Colon (tissue), 2 donors: ENCODE measurements at regions not wholly inside any gene's neighbourhood (a gene's known extent, or its start where the extent isn't known, plus 50 kb on each side); places are given as distances from the start of the nearest gene placed in this dataset.
"Not testable (repeated sequence)": the region's sequence is repeated elsewhere in the genome, so short reads cannot be mapped to it uniquely, and the experiment has no call there.

Experiments used
- FAIRE-seq: peaks from 2 replicates; lab custom pipeline; 2012; peaks lifted over from hg19 to GRCh38; lab: Jason Lieb, UNC
- donor health status: control.
- donor health status: control.

DNA sequence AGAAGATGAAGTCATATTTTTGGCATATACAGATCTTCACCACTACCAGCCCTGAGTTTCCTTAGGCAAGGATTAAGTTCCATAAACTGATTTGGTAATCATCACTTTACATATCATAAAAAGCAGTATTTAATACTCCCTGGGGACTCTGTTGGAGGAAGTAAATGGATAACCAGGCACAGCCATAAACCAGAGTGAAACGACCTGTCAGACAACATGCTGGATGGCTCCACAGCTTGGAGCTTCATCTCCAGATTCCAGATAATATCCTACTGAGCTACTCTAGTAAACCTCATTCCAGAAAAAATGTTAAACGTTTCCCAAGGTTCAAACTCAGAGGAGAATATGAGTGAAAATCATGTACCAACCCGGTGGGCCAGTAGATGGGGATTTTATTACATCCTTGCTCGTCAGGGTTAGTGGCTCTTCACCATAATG is 109.2 kb downstream of the BASP1 start:
- peak; percentile 78 for FAIRE-seq

DNA sequence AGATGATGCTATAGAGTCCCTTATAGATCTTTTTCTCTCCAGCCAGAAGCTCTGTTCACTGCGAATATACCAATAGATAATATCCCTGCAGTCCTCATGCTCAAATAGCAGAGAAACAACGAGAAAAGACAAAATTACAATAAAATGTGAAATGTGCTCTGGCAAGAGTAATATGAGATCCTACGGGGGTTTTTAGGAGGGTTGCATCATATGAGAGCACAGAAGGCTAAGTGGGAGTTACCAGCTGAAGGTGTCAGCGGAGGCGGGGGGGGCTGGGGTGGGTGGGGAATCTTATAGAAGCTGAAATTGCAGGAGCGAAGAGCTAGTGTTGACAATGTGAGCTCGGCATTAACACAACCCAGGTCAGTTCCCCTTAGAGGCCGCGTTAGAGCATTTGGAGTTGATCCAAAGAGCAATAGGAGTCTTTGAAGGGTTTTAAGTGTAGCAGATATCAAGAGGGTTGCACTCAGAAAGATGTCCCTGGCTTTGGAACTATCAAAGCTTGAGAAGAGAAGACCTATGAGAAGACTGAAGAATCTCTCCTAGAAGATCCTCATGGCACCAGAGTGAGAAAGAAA is 109.7 kb downstream of the BASP1 start:
- FAIRE-seq, result no peak

DNA sequence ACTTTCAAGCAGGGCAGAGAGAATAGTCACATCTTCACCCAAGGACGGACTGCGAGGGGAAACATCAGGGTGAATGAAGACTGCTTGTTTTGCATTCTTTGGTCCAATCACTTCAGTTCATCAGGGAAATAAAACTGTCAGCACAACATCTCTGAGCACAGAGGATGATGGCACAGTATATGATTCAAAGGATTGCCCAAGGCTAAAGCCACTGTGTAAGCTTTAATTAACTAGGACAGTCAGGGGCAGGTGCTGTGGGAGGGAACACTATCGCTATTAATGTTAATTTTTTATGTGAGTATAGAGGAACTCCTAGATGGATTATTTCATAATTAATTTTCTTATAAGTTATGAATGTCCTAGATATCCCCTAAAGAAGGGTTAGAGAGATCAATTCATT is 112.1 kb downstream of the BASP1 start:
- no peak for FAIRE-seq

DNA sequence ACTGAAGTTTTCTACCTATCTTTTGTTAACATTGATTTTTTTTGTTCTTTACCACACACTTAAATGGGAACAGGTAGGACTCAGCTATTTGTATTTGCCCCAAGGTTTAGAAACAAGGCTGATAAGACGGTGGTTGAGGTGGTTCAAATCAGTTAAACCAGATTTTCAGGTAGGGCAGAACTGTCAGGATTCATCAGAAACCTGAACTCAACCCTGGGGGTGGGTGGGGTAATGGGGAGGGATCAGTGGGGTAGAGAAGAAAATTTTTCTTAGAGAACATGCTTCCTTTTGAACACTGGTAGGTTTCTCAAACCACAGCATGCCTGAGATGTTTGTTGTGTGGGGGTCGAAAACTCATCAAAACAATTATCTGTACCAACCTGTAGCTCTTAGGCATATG is 113.0 kb downstream of the BASP1 start:
- FAIRE-seq, result no peak

DNA sequence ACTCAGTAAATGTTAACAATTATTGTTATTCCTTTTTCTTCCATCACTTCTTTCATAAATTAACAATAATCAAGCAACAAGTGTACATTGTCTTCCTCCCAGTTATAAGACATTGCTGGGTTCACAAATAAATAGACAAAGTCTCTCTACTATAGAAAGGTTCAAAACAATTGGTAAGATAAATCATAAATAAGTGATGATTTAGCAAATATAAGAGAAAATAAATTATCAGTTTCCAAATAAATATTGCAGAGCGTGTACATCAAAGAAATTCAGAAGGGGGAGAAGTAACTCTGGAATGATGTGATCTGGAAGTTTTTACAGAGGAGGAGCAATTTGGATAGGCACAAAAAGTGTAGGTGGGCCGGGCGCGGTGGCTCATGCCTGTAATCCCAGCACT is 114.2 kb downstream of the BASP1 start:
- FAIRE-seq, result no peak

DNA sequence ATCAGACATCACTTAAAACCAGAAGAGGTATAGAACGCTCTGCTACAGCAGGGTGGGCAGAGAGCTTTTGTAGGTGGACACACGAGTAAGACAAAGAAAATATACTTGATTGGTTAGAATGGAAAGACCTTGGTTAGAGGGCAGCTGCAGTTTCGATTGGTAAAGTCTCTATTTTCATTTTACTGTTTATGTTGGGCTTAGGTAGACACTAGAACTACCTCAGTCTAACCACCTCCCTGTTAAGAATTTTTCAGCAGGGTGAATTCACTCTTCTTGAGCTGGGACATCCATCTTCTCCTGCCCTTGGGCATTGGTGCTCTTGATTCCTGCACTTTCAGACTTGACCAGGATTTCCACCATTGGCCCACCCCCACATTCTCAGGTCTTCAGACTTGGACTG is 116.3 kb downstream of the BASP1 start:
- FAIRE-seq, result no peak

DNA sequence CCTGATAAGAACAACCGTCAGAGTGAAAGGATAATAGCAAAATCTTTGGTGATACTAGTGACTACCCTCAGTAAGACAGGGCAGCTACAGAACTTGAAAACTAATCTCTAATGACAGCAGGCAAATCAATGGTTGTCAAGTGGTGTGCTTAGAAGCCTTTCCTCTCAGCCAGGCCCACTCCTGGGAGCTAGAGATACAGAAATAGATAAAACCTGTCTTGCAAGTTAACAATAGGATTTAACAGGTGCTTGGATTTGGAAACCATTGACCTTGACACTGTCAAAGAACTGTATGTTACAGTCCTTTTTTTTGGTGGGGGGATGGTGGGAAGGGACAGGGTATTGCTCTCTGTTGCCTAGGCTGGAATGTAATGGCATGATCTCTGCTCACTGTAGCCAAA is 118.6 kb downstream of the BASP1 start:
- FAIRE-seq, result no peak

DNA sequence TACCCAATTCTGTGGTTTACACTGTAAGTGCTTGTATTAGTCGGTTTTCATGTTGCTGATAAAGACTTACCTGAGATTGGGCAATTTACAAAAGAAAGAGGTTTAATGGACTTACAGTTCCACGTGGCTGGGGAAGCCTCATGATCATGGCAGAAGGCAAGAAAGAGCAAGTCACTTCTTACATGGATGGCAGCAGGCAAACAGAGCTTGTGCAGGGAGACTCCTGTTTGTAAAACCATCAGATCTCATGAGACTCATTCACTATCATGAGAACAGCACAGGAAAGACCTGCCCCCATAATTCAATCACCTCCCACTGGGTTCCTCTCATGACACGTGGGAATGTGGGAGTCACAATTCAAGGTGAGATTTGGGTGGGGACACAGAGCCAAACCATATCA is 119.3 kb downstream of the BASP1 start:
- not testable (repeated sequence) for FAIRE-seq

DNA sequence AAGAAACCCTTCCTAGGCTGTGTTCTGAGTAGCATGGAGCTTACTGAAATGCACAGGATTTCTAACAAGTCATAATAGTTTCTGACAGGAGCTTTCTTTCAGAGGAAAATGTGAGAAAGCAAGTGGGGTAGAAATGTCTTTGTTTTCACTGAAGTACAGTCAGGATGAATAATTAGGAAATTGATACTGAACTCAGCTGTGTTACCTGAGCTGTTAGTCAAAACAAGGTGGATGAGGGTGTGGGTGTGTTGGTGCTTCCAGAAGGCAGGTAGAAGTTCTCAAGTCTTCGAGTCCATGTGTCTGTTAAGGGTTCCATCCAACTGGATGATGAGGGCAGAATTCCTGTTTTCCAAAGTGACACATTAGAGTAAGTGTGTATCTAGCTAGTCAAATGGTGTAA is 122.4 kb downstream of the BASP1 start:
- FAIRE-seq, result no peak

DNA sequence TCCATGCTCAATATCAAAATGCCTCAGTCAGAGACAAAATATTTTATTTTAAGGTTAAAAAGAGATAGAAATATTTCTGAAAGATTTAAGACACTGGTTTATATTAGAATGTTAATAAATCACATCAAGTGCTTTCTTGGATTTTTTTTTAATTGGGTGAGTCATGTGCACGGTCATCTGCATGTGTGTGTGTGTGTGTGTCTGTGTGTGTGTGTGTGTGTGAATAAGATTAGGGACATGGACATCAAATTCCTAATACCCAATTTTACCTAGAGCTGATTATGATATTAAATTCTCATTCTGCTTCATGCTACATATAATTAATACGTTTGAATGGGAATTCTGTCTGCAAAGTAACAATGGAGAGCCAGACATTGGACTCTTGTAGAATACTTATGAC is 122.9 kb downstream of the BASP1 start:
- FAIRE-seq, result no peak

DNA sequence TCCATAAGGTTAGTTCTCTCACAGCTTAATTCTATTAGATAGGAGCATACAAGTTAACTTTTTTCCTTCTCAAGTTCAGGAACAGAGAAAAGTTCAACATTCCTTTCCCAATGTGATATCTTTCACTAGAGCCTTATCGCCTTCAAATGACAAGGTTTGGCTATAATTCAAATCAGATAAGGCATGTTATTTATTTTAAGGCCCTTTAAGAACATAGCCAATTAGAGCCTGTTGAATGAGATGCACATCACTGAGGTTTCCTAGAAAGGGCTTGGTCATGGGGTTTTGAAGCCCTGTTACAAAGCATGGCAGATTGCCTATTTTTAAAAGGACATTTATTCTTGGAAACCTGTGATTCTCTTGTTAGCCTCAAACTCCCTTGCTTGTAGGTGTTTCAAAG is 123.4 kb downstream of the BASP1 start:
- no peak for FAIRE-seq

DNA sequence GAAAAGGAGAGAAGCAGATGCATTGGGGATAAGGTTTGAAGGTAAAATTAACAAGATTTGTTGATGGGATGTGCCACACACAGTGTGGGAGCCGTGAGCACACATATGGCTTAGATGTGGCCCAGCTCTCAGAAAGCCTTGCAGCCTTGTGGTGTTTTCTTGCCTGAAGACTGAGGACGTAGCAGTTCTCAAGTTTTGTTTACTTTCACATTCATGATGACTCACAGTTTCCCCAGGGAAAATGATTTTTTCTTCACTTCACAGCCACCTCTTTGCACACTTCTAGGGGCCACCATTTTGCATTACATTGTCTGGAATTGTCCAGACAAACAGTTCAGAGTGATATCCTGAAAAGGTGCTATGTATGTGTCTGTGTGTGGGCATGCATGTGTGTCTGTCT is 126.2 kb downstream of the BASP1 start:
- no peak for FAIRE-seq

DNA sequence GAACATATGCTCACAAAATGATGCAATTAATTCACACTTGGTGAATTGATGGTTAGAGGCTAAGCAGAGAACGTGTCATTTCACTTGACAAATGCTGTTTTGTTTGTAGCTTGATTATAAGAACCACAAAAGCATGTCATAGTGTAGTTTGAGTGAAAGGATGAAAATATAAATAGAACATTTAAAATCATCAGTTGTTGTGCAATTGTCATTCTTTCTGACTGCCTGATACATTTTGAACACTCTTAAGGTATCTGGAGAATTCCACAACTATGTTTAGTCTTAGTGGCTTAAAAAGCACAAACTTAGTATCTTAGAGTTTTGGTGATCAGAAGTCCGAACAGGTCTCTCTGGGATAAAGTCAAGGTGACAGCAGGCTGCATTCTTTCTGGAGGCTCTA is 129.4 kb downstream of the BASP1 start:
- FAIRE-seq, result no peak

DNA sequence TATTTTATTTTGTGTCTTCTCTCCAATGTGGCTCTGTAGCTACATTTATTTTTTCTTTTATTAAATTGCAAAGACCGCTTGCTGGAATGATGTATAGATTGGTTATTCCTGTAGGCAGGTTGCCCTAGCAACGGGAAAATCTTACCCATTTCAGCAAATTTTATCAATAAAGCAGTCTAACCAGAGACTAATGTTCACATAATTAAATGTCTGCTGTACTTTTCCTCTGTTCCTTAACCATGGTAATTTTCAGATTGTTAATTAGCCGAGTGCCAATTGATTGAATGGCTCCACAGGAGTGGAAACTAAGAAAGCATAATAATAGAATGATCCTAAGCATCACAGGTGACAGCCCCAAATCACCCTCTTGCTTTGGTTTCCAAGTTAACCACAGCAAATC is 134.8 kb downstream of the BASP1 start:
- no peak for FAIRE-seq

DNA sequence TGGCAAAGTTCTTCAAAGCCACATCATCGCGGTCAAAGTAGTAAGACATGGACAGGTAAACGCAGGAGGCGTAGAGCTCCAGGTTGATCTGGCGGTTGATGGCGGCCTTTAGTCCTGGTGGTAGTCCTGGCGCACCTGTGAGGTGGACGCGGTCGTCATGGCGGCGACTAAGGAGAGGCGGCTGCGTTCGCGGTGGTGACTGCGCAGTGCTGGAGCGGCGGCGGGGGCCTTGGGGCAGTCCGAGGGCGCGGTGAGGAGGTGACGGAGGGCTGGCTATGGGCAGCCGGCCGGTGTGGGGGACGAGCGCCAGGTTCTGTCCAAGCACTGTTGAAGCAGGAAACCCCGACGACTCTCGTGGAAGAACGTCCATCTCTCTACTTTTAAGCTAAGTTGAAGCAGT is 136.8 kb downstream of the BASP1 start:
- no peak for FAIRE-seq

DNA sequence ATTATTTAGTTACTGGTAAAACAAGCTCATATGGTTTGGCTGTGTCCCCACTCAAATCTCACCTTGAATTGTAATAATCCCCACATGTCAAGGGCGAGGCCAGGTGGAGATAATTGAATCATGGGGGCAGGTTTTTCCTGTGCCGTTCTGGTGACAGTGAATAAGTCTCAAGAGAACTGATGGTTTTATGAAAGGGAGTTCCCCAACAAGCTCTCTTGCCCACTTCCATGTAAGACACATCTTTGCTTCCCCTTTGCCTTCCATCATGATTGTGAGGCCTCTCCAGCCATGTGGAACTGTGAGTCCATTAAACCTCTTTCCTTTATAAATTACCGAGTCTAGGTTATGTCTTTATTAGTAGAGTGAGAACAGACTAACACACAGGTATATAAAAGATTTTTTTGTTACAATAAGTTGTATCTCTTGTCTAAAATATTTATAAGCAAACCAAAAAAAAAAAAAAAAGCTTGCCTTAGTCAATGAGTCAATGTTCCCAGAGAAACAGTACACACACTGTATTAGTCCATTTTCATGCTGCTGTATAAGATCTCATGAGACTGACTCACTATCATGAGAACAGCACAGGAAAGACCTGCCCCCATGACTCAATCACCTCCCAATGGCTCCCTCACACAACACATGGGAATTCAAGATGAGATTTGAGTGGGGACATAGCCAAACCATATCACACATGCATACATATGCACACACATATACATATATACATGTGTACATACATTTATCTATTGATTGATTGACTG is 138.3 kb downstream of the BASP1 start:
- FAIRE-seq, result no peak

DNA sequence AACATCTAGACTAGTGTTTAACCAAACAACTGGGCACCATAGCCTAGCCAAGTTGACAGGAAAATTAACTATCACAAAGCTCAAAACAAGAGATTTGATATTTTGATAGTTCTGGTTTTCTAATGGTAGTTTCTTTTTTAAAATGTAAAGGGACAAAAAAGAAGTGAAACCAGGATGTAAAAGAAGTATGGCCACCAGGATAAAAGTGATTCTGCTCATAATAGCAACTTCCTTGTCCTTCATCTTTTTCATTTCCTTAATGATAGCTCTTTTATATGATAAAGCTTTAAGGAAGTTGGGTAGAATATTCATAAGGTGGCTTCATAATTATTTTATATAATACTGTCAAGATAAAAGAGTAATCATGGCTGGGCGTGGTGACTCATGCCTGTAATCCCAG is 139.1 kb downstream of the BASP1 start:
- FAIRE-seq, result no peak

DNA sequence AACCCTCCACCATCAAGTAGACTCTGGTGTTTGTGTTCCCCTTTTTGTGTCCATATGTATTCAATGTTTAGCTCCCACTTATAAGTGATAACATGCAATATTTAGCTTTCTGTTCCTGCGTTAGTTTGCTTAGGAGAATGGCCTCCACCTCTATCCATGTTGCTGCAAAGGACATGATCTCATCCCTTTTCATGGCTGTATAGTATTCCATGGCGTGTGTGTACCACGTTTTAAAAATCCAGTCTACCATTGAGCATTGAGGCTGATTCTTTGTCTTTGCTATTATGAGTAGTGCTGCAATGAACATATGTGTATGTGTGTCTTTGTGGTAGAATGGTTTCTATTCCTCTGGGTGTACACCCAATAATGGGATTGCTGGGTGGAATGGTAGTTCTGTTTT is 140.1 kb downstream of the BASP1 start:
- no peak for FAIRE-seq

DNA sequence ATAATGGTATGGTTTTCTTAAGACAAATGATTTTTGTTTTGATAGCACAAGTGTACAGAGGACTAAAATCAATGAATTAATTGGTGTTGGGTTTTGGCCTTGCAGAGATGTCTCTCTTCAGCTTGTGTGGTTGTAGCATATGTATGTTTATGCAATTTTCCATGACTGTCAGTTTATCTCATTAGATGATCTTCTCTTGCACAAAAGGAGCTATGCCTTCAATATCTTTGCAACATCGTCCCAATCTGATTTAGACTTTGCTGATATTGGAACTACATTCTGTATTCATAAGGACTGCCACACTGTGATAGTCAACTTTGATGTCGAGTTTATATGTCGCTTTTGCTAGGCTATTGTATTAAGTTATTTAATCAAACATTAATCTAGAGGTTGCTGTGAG is 140.0 kb upstream of the TAF11L2 start:
- FAIRE-seq, result no peak

DNA sequence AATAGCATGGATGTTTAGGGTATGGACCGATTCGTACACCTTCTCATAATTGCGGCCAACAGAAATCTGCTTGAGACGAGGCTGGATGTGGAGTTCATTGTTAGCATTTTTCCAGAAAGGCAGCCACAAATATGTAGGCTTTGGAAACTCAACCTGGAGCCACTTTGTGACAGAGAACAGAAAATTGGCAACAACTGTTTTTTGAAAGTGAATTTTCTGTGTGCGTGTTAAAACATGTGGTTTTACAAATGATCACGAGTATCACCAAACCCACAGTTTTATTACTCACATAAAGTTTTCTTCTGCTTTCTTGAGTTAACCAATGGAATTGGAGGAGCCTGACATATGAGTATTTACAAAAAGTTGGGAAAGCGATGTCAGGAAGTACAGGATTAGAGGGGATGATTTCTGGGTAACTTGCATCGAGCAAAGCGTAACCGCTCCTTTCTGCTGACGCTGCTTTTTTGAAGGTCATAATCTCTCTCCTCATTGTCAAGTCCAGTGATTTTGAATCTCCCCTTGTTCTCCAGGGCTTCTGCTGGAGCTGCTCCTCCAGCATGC is 138.5 kb upstream of the TAF11L2 start:
- FAIRE-seq, result no peak

DNA sequence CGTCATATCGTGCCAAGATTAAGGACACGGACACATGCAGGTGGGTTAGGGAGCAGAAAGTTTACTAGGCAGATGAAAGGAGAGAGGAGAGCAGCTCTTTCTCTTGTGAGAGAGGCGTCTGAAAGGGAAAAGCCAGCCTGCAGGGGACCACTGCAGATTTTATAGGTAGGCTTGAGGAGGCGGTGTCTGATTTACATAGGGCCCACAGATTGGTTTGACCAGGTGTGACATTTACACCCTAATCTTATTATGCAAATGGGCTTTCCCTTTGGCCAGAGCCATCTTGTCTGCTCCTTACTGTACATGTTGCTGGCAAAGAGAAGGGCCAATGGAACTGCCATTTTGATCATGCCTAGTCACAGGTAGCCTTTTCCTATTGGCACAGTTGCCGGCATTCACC is 137.2 kb upstream of the TAF11L2 start:
- no peak for FAIRE-seq

DNA sequence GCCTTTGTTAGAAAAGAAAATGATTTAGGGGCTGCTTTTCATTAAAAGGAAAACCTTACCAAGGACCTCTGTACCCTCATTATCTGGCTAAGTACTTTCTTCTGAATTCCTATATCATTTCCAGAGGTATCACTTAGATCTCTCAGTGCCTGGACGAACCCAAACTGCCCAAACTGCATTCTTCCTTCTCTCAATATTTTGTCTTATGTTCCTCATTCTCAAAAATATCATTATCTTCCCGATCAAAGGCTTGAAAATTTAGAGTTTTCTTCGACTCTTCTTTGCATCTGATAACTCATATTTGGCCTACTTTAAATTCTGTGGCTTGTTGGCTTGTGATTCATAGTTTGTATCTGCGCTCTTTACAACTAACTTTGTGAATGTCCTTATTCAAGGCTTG is 136.7 kb upstream of the TAF11L2 start:
- FAIRE-seq, result no peak

DNA sequence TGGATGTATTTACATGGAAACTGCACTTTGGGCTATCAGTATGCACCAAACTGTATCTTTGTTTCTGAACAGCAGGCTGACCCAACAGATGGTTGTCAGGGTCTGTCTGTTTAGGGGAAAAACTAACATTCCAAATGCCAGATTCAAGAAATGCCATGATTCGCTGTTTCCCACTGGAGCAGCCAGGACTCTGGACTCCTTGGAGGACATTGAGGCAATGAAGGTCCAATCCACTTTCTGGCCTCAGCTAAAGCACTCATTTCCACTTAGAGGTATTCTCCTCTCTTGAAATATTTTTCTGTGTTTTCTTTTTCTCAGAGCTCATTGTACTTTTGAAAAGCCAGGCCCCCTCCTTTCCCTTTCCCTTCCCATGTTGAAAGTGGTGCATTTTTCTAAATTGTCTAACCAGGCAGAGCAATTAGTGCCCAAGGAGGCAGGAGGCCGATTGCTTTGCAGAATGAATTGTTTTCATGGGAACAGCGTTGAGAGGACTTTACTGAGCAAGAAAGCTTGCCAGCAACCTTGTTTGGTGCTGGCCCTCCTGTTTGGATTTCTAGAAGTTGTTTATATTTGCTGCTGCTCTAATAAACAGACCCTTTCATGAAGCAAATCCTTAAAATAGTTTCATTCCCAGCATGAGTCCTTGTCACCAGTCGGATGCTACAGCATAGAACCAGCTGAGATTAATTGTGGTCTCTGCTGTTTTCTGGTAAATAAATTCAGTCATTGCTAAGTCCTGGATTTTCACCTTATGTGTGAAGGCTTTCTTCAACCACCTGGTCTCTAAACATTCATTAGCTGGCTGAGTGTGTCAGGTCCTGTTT is 132.8 kb upstream of the TAF11L2 start:
- no peak for FAIRE-seq
